ENCODE measurements at regions not wholly inside any gene's neighbourhood (a gene's known extent, or its start where the extent isn't known, plus 50 kb on each side); places are given as distances from the start of the nearest gene placed in this dataset.
"Not testable (repeated sequence)": the region's sequence is repeated elsewhere in the genome, so short reads cannot be mapped to it uniquely, and the experiment has no call there.

GRCh38 chr4:114306946-114307345, 291.7 kb upstream of the UGT8 start:
- no peak for DNase-seq

- DNase-seq: no peak
Observed at GRCh38 chr4:114310296-114310925, 288.2 kb upstream of the UGT8 start.

- no peak for DNase-seq
Observed at GRCh38 chr4:114311787-114312186, 286.8 kb upstream of the UGT8 start.

- DNase-seq: no peak
Observed at GRCh38 chr4:114312338-114312737, 286.3 kb upstream of the UGT8 start.

GRCh38 chr4:114316789-114317188, 281.8 kb upstream of the UGT8 start:
- no peak for DNase-seq

- DNase-seq: no peak
Observed at GRCh38 chr4:114317564-114317963, 281.0 kb upstream of the UGT8 start.

GRCh38 chr4:114318309-114318708, 280.3 kb upstream of the UGT8 start:
- DNase-seq: no peak

- DNase-seq: no peak
Observed at GRCh38 chr4:114320126-114320525, 278.5 kb upstream of the UGT8 start.

- no peak for DNase-seq
Observed at GRCh38 chr4:114321366-114321765, 277.2 kb upstream of the UGT8 start.

- no peak for DNase-seq
Observed at GRCh38 chr4:114323841-114324240, 274.8 kb upstream of the UGT8 start.

GRCh38 chr4:114326358-114326757, 272.2 kb upstream of the UGT8 start:
- no peak for DNase-seq

- DNase-seq: no peak
Observed at GRCh38 chr4:114332119-114332518, 266.5 kb upstream of the UGT8 start.

- not testable (repeated sequence) for DNase-seq
Observed at GRCh38 chr4:114334363-114334762, 264.2 kb upstream of the UGT8 start.

- no peak for DNase-seq
Observed at GRCh38 chr4:114334884-114335330, 263.7 kb upstream of the UGT8 start.

GRCh38 chr4:114335339-114335738, 263.3 kb upstream of the UGT8 start:
- no peak for DNase-seq

GRCh38 chr4:114343015-114343414, 255.6 kb upstream of the UGT8 start:
- no peak for DNase-seq

- DNase-seq: no peak
Observed at GRCh38 chr4:114349543-114350175, 248.9 kb upstream of the UGT8 start.

- no peak for DNase-seq
Observed at GRCh38 chr4:114358901-114359300, 239.7 kb upstream of the UGT8 start.

GRCh38 chr4:114361249-114361648, 237.4 kb upstream of the UGT8 start:
- DNase-seq: no peak

GRCh38 chr4:114364857-114365256, 233.8 kb upstream of the UGT8 start:
- no peak for DNase-seq

GRCh38 chr4:114365591-114365990, 233.0 kb upstream of the UGT8 start:
- DNase-seq: no peak

- DNase-seq: no peak
Observed at GRCh38 chr4:114366368-114366767, 232.2 kb upstream of the UGT8 start.

GRCh38 chr4:114368751-114369150, 229.9 kb upstream of the UGT8 start:
- DNase-seq: no peak

- DNase-seq: no peak
Observed at GRCh38 chr4:114373508-114373907, 225.1 kb upstream of the UGT8 start.

- DNase-seq: no peak
Observed at GRCh38 chr4:114378305-114378903, 220.2 kb upstream of the UGT8 start.

All from NCI-H1048 (cell line).